Lower leg skin (tissue), 3 donors: ENCODE measurements at regions not wholly inside any gene's neighbourhood (a gene's known extent, or its start where the extent isn't known, plus 50 kb on each side); places are given as distances from the start of the nearest gene placed in this dataset.

Source experiments
- POLR2A ChIP-seq, 2 donors: fragments of 450-650 bp; IDR thresholded peaks; one replicate each; pipeline ENCODE4 v1.6.1; 2016 to 2017; ENCODE audit warnings: antibody characterized with exemption in 2 of 2, mild to moderate bottlenecking in 1 of 2, moderate library complexity in 1 of 2
- TF ChIP-seq, protein P1 (sequence below), 3 donors: fragments of 450-650 bp; IDR thresholded peaks; one replicate each; pipeline ENCODE4 v1.5.1; 2016; ENCODE audit warnings: antibody characterized with exemption in 3 of 3, mild to moderate bottlenecking in 3 of 3, moderate library complexity in 2 of 3

DNA sequence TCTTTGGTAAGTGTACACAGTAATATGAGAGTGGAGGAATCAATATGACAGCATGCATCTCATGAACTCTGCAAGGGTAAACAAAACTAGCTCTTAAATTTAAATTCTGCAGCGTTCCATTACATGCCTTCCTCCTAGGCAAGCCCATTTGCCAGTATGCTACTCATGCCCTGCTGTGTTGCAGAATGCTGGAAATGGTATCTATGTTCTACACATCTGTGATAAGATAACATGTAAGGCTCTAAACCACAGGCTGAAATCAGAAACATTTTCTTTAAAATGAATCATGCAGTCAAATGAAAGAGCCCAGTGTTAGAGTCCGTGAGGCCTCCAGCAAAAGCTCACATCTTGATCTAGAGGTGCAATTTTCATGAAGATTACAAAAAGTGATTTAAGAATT lies 112.8 kb upstream of the FN1 start:
- TF ChIP-seq, protein P1, sequence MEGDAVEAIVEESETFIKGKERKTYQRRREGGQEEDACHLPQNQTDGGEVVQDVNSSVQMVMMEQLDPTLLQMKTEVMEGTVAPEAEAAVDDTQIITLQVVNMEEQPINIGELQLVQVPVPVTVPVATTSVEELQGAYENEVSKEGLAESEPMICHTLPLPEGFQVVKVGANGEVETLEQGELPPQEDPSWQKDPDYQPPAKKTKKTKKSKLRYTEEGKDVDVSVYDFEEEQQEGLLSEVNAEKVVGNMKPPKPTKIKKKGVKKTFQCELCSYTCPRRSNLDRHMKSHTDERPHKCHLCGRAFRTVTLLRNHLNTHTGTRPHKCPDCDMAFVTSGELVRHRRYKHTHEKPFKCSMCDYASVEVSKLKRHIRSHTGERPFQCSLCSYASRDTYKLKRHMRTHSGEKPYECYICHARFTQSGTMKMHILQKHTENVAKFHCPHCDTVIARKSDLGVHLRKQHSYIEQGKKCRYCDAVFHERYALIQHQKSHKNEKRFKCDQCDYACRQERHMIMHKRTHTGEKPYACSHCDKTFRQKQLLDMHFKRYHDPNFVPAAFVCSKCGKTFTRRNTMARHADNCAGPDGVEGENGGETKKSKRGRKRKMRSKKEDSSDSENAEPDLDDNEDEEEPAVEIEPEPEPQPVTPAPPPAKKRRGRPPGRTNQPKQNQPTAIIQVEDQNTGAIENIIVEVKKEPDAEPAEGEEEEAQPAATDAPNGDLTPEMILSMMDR (IDR thresholded peaks at IDR 0.05) = no peak
- TF ChIP-seq POLR2A (IDR thresholded peaks at IDR 0.05) = no peak
